GM21723 (cell line): ENCODE measurements at regions not wholly inside any gene's neighbourhood (a gene's known extent, or its start where the extent isn't known, plus 50 kb on each side); places are given as distances from the start of the nearest gene placed in this dataset.
"Not testable (repeated sequence)": the region's sequence is repeated elsewhere in the genome, so short reads cannot be mapped to it uniquely, and the experiment has no call there.

ENCODE experiments used
- ATAC-seq: cut with Tn5 transposase; IDR thresholded peaks from one replicate; pipeline ENCODE4 v1.9.1; 2021; ENCODE audit warnings: mild to moderate bottlenecking, moderate library complexity; ENCODE audit not compliant: unreplicated experiment

- no peak for ATAC-seq
Measured at GRCh38 chr1:60571811-60572210, 498.2 kb upstream of the C1orf87 start.

DNA sequence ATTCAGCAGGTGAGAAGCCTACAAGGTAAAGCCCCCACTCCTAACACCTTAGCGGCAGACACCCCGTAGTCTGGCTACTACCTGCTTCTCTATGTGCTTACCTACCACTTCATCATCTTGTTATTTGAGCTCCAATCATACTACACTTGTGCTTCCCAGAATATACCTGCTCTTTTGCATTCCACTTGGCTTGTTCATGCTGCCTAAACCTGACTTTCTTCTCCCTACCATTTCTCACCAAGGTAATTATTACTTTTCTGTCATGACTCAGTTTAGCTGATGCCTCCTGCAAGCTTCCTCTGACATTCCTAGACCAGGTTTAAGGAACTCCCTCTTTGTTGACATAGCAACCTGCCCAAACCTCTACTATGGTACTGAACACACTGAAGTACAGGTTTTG lies 495.6 kb upstream of the C1orf87 start:
- ATAC-seq: no peak

GRCh38 chr1:60567256-60567655 lies 493.7 kb upstream of the C1orf87 start:
- no peak for ATAC-seq

- no peak for ATAC-seq
Measured at GRCh38 chr1:60564916-60565750, 491.6 kb upstream of the C1orf87 start.

DNA sequence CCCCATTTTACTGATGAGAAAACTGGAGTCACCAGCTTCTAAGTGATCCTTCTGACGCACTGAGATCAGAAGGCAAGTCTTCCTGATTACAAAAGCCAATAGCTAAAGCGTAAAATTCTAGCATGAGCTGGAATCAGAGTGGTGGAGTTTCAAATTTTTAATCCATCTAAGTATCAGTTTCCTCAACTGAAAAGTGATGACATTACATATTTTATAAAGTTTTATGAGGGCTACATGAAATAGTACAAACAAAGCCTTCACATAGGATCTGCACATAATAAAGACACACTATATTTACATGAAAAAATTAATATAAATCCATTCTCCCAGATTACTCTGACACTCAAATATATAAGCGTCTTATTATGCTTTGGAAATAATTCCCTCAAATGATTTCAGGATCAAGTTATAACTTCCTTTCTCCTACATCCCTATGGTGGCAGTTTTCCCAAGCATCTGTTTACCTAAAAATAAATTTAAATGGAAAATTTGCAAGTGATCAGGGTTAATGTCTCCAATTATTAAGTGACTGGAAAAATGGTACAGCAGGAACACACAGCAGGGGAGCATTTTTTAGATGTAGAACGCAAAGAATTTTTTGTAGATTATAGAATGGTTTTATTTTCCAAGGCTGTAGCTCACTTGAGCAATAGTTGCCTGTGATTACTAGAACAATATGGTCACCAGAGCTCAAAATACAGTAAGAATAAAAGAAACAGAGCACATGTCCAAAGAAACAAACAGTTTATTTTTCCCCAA lies 490.4 kb upstream of the C1orf87 start:
- no peak for ATAC-seq

DNA sequence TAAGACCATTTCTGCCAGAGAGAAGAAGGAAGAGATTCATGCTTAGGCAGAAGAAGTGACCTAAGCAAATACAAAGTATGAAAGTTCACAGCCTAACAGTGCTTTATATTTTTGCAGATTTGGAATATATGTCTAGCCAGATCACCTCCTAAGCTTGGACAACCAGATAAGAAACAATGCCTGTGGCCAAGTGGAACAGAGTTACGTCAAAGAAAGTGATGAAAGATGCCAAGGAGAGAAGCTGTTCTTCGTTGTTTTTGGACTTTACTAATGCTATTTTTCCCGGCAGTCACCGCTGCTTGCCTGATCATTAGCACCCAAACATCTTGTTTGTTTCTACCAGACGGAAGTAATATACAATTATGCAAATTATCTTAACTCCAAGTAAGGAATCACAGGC lies 489.2 kb upstream of the C1orf87 start:
- ATAC-seq: no peak

- no peak for ATAC-seq
Measured at GRCh38 chr1:60560701-60561100, 487.1 kb upstream of the C1orf87 start.

DNA sequence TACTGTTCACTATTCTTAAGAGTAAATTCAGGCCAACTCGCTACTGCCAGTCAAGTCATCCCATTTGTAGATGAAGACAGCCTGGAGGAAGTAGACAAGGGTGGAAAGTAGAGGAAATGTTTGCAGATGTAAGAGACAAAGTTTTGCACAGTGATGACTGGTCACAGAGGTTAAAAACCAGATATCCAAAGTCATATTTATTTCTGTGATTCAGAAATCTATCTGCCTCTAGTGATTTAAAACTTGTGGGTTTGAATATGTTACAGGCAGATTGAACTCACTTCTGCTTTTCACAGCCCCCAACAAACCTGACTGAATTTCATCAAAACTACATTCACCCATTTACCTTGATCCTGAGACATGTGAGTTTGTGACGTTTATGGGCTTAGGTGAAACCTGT lies 484.7 kb upstream of the C1orf87 start:
- no peak for ATAC-seq

GRCh38 chr1:60553730-60554129 lies 480.2 kb upstream of the C1orf87 start:
- ATAC-seq: no peak

GRCh38 chr1:60547821-60548220 lies 474.3 kb upstream of the C1orf87 start:
- ATAC-seq: no peak

- ATAC-seq: no peak
Measured at GRCh38 chr1:60541831-60542532, 468.4 kb upstream of the C1orf87 start.

DNA sequence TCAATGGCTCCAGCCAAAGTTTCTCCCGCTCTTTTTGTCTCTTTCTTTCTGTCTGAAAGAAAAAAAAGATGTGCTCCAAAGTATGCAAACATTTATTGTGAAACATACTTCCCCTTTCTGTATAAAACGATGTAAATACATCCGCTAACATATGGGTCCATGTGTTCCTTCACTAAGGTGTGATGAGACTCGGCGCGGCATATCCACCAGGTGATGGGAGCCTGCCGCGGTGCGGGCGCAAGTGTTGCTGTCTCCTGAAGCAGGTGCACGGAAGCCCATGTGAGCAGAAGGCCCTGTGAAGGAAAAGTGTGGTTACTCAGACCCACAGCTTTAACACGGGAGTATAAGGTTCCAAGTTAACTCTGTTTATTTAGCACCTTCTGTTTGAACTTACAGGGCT lies 466.6 kb upstream of the C1orf87 start:
- ATAC-seq: no peak

- no peak for ATAC-seq
Measured at GRCh38 chr1:60535713-60536112, 462.1 kb upstream of the C1orf87 start.

- ATAC-seq: no peak
Measured at GRCh38 chr1:60527567-60527966, 454.0 kb upstream of the C1orf87 start.

DNA sequence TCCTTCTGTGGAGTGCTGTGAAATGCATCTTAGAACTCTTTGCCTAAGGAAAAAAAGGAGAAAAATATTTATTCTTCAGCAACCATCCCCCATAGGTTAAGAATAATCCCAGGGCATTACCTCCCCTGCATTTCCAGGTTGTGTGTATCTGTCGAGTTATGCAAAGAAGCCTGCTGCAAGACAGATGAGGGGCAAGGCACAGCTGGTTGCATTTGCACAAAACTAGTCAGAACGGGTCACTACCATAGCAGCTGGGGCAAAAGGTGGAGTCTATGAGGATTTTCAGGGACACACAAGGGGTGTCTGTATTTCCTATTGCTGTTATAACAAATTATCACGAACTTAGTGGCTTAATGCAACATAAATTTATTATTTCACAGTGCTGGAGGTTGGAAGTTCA lies 443.4 kb upstream of the C1orf87 start:
- no peak for ATAC-seq

GRCh38 chr1:60510162-60510561 lies 436.6 kb upstream of the C1orf87 start:
- no peak for ATAC-seq

DNA sequence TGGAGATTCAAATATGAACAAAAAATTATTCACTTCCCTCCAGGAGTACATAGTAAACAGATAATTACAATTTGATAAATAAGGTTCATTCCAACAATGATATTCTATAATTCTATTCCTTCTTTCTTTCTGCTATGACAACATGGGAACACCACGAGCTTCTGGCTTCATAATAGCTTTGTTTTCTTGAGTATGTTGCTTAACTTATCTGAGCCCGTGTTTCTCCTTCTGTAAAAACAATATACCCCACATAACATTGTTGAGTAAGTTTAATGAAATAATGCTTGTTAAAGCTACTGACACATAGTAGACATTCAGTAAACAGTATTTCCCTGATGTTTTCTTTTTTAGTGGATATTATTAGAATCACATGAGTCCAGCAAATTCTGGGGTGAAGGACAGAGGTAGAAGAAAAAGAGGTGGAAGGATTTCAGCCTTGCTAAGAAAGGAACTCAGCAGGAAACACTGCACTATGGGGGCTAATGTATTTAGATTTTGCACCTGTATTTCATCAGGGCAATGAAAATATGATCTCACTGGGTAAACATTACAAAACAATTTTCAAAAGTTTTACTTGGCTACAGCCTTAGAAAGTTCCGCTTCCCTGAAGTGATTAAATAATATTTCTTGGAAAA lies 430.8 kb upstream of the C1orf87 start:
- ATAC-seq: no peak

- no peak for ATAC-seq
Measured at GRCh38 chr1:60503266-60503925, 429.8 kb upstream of the C1orf87 start.

DNA sequence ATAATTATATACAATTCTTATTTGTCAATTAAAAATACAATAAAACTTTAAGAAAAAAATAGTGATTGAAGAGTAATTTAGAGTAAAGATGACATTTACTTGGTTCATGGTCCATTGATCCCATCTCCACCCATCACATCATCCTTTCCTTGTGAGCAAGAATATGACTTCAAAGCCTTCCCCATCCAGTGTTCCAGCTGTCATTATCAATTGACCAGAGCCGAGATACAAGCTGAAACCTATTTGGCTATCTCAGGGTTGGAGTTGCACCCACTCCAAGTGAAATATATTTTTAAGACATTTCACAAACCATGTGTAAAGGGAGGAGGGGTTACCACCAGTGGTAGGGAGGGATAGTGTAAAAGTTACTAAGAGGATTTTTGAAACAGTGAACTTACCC lies 428.9 kb upstream of the C1orf87 start:
- ATAC-seq: no peak

GRCh38 chr1:60489916-60490480 lies 416.4 kb upstream of the C1orf87 start:
- not testable (repeated sequence) for ATAC-seq
